Osteocyte (in vitro differentiated cells): ENCODE measurements at regions not wholly inside any gene's neighbourhood (a gene's known extent, or its start where the extent isn't known, plus 50 kb on each side); places are given as distances from the start of the nearest gene placed in this dataset.

Experiments used
- DNase-seq: peaks from one replicate; pipeline ENCODE4 v3.0.0; 2021; ENCODE audit warnings: mixed read lengths; ENCODE audit not compliant: unreplicated experiment; ENCODE audit errors: extremely low spot score
- H3K27ac Mint-ChIP-seq: one replicate; pipeline ENCODE4 v1.8.0; 2021; ENCODE audit warnings: mild to moderate bottlenecking, mixed read lengths; ENCODE audit not compliant: unreplicated experiment
- H3K27me3 Mint-ChIP-seq: one replicate; pipeline ENCODE4 v1.8.0; 2021; ENCODE audit warnings: mixed read lengths; ENCODE audit not compliant: unreplicated experiment
- H3K36me3 Mint-ChIP-seq: one replicate; pipeline ENCODE4 v1.8.0; 2021; ENCODE audit warnings: mixed read lengths; ENCODE audit not compliant: unreplicated experiment
- H3K4me1 Mint-ChIP-seq: one replicate; pipeline ENCODE4 v1.8.0; 2021; ENCODE audit warnings: mixed read lengths; ENCODE audit not compliant: unreplicated experiment
- H3K4me3 Mint-ChIP-seq: one replicate; pipeline ENCODE4 v1.8.0; 2021; ENCODE audit warnings: mild to moderate bottlenecking, moderate library complexity, mixed read lengths; ENCODE audit not compliant: unreplicated experiment
- H3K9me3 Mint-ChIP-seq: one replicate; pipeline ENCODE4 v1.8.0; 2021; ENCODE audit warnings: mixed read lengths; ENCODE audit not compliant: unreplicated experiment
- CTCF ChIP-seq: fragments of 200-600 bp; sonication (generic); IDR thresholded peaks from 2 replicates; pipeline ENCODE4 v1.5.0; 2021; ENCODE audit warnings: antibody characterized with exemption, mild to moderate bottlenecking, moderate library complexity

- Mint-ChIP-seq H3K9me3 (peaks cover 17% of the 10 kb centered on the region), H3K27me3 (no peaks in the 10 kb centered on the region), H3K4me1 (peaks cover 8% of the 10 kb centered on the region), H3K4me3 (no peak overlapping the region), H3K27ac (no peak overlapping the region), H3K36me3 (no peaks in the 10 kb centered on the region)
- no peak for DNase-seq
- no peak for TF ChIP-seq CTCF
Measured at GRCh38 chr7:81526971-81527370, 242.9 kb downstream of the HGF start.

- H3K27me3 Mint-ChIP-seq, result no peaks in the 10 kb centered on the region
- peaks cover 8% of the 10 kb centered on the region for H3K4me1 Mint-ChIP-seq
- DNase-seq, result no peak
- peaks cover 12% of the 10 kb centered on the region for H3K9me3 Mint-ChIP-seq
- no peaks in the 10 kb centered on the region for H3K36me3 Mint-ChIP-seq
- H3K27ac Mint-ChIP-seq, result peak overlapping the region; percentile 54
- no peak for TF ChIP-seq CTCF
- no peak overlapping the region for H3K4me3 Mint-ChIP-seq
Measured at GRCh38 chr7:81525841-81526240, 244.0 kb downstream of the HGF start.

GRCh38 chr7:81519886-81520285 lies 250.0 kb downstream of the HGF start:
- H3K36me3 Mint-ChIP-seq, result no peaks in the 10 kb centered on the region
- no peak overlapping the region for H3K27ac Mint-ChIP-seq
- no peaks in the 10 kb centered on the region for H3K4me1 Mint-ChIP-seq
- H3K9me3 Mint-ChIP-seq, result peaks cover 3% of the 10 kb centered on the region
- no peaks in the 10 kb centered on the region for H3K27me3 Mint-ChIP-seq
- DNase-seq, result no peak
- TF ChIP-seq CTCF, result no peak
- no peak overlapping the region for H3K4me3 Mint-ChIP-seq

GRCh38 chr7:81516898-81517297 lies 252.9 kb downstream of the HGF start:
- TF ChIP-seq CTCF, result no peak
- H3K36me3 Mint-ChIP-seq, result peaks cover 4% of the 10 kb centered on the region
- no peak overlapping the region for H3K4me3 Mint-ChIP-seq
- DNase-seq, result no peak
- H3K9me3 Mint-ChIP-seq, result peaks cover 16% of the 10 kb centered on the region
- no peaks in the 10 kb centered on the region for H3K27me3 Mint-ChIP-seq
- no peak overlapping the region for H3K27ac Mint-ChIP-seq
- H3K4me1 Mint-ChIP-seq, result no peaks in the 10 kb centered on the region

- Mint-ChIP-seq H3K27me3 (no peaks in the 10 kb centered on the region), H3K9me3 (peaks cover 20% of the 10 kb centered on the region), H3K36me3 (peaks cover 4% of the 10 kb centered on the region), H3K27ac (no peak overlapping the region), H3K4me3 (no peak overlapping the region), H3K4me1 (no peaks in the 10 kb centered on the region)
- DNase-seq, result no peak
- no peak for TF ChIP-seq CTCF
Measured at GRCh38 chr7:81515009-81515408, 254.8 kb downstream of the HGF start.
